ENCODE measurements at regions not wholly inside any gene's neighbourhood (a gene's known extent, or its start where the extent isn't known, plus 50 kb on each side); places are given as distances from the start of the nearest gene placed in this dataset.

DNA sequence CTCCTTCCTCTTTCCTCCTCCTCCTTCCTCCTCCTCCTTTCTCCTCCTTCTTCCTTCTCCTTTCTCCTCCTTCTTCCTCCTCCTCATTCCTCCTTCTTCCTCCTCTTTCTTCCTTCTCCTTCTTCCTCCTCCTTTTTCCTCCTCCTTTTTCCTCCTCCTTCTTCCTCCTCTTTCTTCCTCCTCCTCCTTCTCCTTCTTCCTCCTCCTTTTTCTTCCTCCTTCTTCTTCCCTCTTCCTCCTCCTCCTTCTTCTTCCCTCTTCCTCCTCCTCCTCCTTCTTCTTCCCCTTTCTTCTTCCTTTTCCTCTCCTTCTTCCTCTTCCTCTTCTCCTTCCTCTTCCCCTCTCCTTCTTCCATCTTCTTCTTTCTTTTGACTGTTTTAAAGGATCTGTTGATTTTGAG lies 538.8 kb downstream of the TMEM38B start:
- TF ChIP-seq GLIS3 (CRISPR knock-in tag; IDR thresholded peaks at IDR 0.05) = no peak
- TF ChIP-seq, protein P1, sequence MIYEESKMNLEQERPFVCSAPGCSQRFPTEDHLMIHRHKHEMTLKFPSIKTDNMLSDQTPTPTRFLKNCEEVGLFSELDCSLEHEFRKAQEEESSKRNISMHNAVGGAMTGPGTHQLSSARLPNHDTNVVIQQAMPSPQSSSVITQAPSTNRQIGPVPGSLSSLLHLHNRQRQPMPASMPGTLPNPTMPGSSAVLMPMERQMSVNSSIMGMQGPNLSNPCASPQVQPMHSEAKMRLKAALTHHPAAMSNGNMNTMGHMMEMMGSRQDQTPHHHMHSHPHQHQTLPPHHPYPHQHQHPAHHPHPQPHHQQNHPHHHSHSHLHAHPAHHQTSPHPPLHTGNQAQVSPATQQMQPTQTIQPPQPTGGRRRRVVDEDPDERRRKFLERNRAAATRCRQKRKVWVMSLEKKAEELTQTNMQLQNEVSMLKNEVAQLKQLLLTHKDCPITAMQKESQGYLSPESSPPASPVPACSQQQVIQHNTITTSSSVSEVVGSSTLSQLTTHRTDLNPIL (CRISPR knock-in tag; IDR thresholded peaks at IDR 0.05; ENCODE audit: low read depth) = no peak
- TF ChIP-seq ZNF565 (CRISPR knock-in tag; conservative IDR thresholded peaks at IDR 0.05; ENCODE audit: low read depth) = no peak
